IMR-90 (cell line): ENCODE measurements at regions not wholly inside any gene's neighbourhood (a gene's known extent, or its start where the extent isn't known, plus 50 kb on each side); places are given as distances from the start of the nearest gene placed in this dataset.

Experiments
- ATAC-seq: fragments of 200-7000 bp; cut with Tn5 transposase; 2 replicates; pipeline ENCODE4 v1.9.1; 2020; ENCODE audit warnings: low read depth, mild to moderate bottlenecking, moderate library complexity
- BruUV-seq: library from RNA; stranded (reverse); fragments of 400-500 nt; replicated peaks from 2 replicates; lab custom pipeline; 2021; lab: Mats Ljungman, UMichigan
- CTCF ChIA-PET: fragments of 300-600 bp; formaldehyde crosslinking; extraction: SDS; loops from one replicate; lab custom pipeline; 2021; ENCODE audit warnings: antibody characterized with exemption; lab: Yijun Ruan, JAX
- POLR2A ChIA-PET: fragments of 300-600 bp; sonication (Branson Sonifier 250); formaldehyde crosslinking; loops from one replicate; lab custom pipeline; 2022; ENCODE audit warnings: antibody characterized with exemption; ENCODE audit not compliant: unreplicated experiment; lab: Charles Lee
- DNase-seq: peaks from one replicate; pipeline ENCODE4 v3.0.0; 2013
- H2AFZ ChIP-seq: replicated peaks from 2 replicates; pipeline ENCODE3; 2013; ENCODE audit warnings: low read length, mild to moderate bottlenecking; ENCODE audit not compliant: poor library complexity
- H2AK5ac ChIP-seq: 2 replicates; pipeline ENCODE4 v1.6.1; 2013; ENCODE audit warnings: low read depth, low read length, inconsistent platforms
- H2AK9ac ChIP-seq: replicated peaks from 2 replicates; pipeline ENCODE3; 2013; ENCODE audit warnings: mild to moderate bottlenecking, low read depth, low read length, moderate library complexity; ENCODE audit not compliant: poor library complexity
- H2BK120ac ChIP-seq: 2 replicates; pipeline ENCODE4 v1.6.1; 2013; ENCODE audit warnings: low read depth, low read length, inconsistent platforms
- H2BK15ac ChIP-seq: 3 replicates; pipeline ENCODE4 v1.6.1; 2013; ENCODE audit warnings: low read depth, low read length, inconsistent platforms
- H2BK20ac ChIP-seq: 2 replicates; pipeline ENCODE4 v1.6.1; 2013; ENCODE audit warnings: low read depth, mild to moderate bottlenecking, inconsistent platforms, low read length, moderate library complexity
- H2BK5ac ChIP-seq: 2 replicates; pipeline ENCODE4 v1.6.1; 2013; ENCODE audit warnings: mild to moderate bottlenecking, low read depth, low read length, inconsistent platforms; ENCODE audit not compliant: poor library complexity, severe bottlenecking
- H3K14ac ChIP-seq: replicated peaks from 2 replicates; pipeline ENCODE4 v1.6.1; 2013; ENCODE audit warnings: low read depth, low read length, inconsistent platforms
- H3K18ac ChIP-seq: 2 replicates; pipeline ENCODE4 v1.6.1; 2013; ENCODE audit warnings: low read depth, low read length, control low read depth
- H3K23ac ChIP-seq: 2 replicates; pipeline ENCODE4 v1.6.1; 2013; ENCODE audit warnings: low read depth, low read length, inconsistent platforms
- H3K27ac ChIP-seq: 2 replicates; pipeline ENCODE4 v1.5.1; 2013; ENCODE audit warnings: mild to moderate bottlenecking, control low read depth, low read length; ENCODE audit not compliant: insufficient read depth
- H3K27me3 ChIP-seq: 2 replicates; pipeline ENCODE4 v1.6.1; 2013; ENCODE audit warnings: low read length; ENCODE audit not compliant: control insufficient read depth, insufficient read depth
- H3K36me3 ChIP-seq: 2 replicates; pipeline ENCODE4 v1.6.1; 2013; ENCODE audit warnings: low read length, mixed read lengths; ENCODE audit not compliant: control insufficient read depth, insufficient read depth
- H3K4ac ChIP-seq: 2 replicates; pipeline ENCODE4 v1.6.1; 2013; ENCODE audit warnings: low read depth, low read length, inconsistent platforms
- H3K4me1 ChIP-seq: 2 replicates; pipeline ENCODE4 v1.6.1; 2013; ENCODE audit warnings: low read length, mixed read lengths; ENCODE audit not compliant: control insufficient read depth, insufficient read depth
- H3K4me2 ChIP-seq: 2 replicates; pipeline ENCODE4 v1.6.1; 2013; ENCODE audit warnings: low read depth, mild to moderate bottlenecking, control low read depth, low read length, moderate library complexity
- H3K4me3 ChIP-seq: 2 replicates; pipeline ENCODE4 v1.5.1; 2013; ENCODE audit warnings: low read depth, mild to moderate bottlenecking, control low read depth, low read length, moderate library complexity; ENCODE audit not compliant: insufficient read depth
- H3K56ac ChIP-seq: 2 replicates; pipeline ENCODE4 v1.6.1; 2013; ENCODE audit warnings: low read length, inconsistent platforms; ENCODE audit not compliant: insufficient read depth; ENCODE audit errors: extremely low read depth
- H3K79me1 ChIP-seq, 2 experiments: 2 replicates each; pipeline ENCODE4 v1.6.1; 2013; ENCODE audit warnings: low read length in 2 of 2, inconsistent platforms in 1 of 2, low read depth in 1 of 2
- H3K9ac ChIP-seq: 2 replicates; pipeline ENCODE4 v1.6.1; 2013; ENCODE audit warnings: low read depth, low read length, control low read depth
- H3K9me1 ChIP-seq: 2 replicates; pipeline ENCODE4 v1.6.1; 2013; ENCODE audit warnings: low read length, inconsistent platforms; ENCODE audit not compliant: insufficient read depth
- H3K9me3 ChIP-seq: 2 replicates; pipeline ENCODE4 v1.6.1; 2013; ENCODE audit warnings: low read length; ENCODE audit not compliant: control insufficient read depth, insufficient read depth
- H4K20me1 ChIP-seq: 2 replicates; pipeline ENCODE4 v1.6.1; 2013; ENCODE audit warnings: low read length, inconsistent platforms; ENCODE audit not compliant: insufficient read depth
- H4K5ac ChIP-seq: 2 replicates; pipeline ENCODE4 v1.6.1; 2013; ENCODE audit warnings: mild to moderate bottlenecking, low read depth, low read length, control low read depth
- H4K8ac ChIP-seq, 2 experiments: 2 replicates each; pipeline ENCODE4 v1.6.1; 2013; ENCODE audit warnings: low read depth in 2 of 2, low read length in 2 of 2, control low read depth in 1 of 2, inconsistent platforms in 1 of 2
- H4K91ac ChIP-seq: 2 replicates; pipeline ENCODE4 v1.6.1; 2013; ENCODE audit warnings: low read depth, low read length, inconsistent platforms; ENCODE audit not compliant: insufficient read depth
- ELK1 ChIP-seq: fragments of 150-350 bp; IDR thresholded peaks from 2 replicates; pipeline ENCODE4 v1.6.1; 2016; ENCODE audit warnings: low read depth, mild to moderate bottlenecking, low read length, moderate library complexity, borderline replicate concordance
- FOS ChIP-seq: fragments of 150-350 bp; IDR thresholded peaks from 2 replicates; pipeline ENCODE4 v1.6.1; 2016; ENCODE audit warnings: low read depth, low read length
- MAFK ChIP-seq: IDR thresholded peaks from 2 replicates; pipeline ENCODE4 v1.6.1; 2012; ENCODE audit warnings: low read depth, low read length, improper control_type of control experiment
- MAZ ChIP-seq: IDR thresholded peaks from 2 replicates; pipeline ENCODE4 v1.6.1; 2012; ENCODE audit warnings: low read depth, mild to moderate bottlenecking, low read length, improper control_type of control experiment, moderate library complexity, borderline replicate concordance
- MXI1 ChIP-seq: IDR thresholded peaks from 2 replicates; pipeline ENCODE4 v1.6.1; 2012; ENCODE audit warnings: low read depth, mild to moderate bottlenecking, low read length, moderate library complexity, borderline replicate concordance
- NFE2L2 ChIP-seq: fragments of 150-350 bp; IDR thresholded peaks from 2 replicates; pipeline ENCODE4 v1.6.1; 2016; ENCODE audit warnings: low read depth, mild to moderate bottlenecking, low read length
- POLR2A ChIP-seq: IDR thresholded peaks from 2 replicates; pipeline ENCODE4 v1.6.1; 2012; ENCODE audit warnings: mild to moderate bottlenecking, low read depth, low read length
- SMC3 ChIP-seq: fragments of 150-350 bp; IDR thresholded peaks from 2 replicates; pipeline ENCODE4 v1.6.1; 2016; ENCODE audit warnings: low read depth, mild to moderate bottlenecking, antibody characterized with exemption, low read length, moderate library complexity
- WGBS, 2 experiments: methylation state at CpG; one replicate each; pipeline versions ENCODE4 v1.1.5 to v1.1.7; 2013; ENCODE audit warnings: missing lambda C conversion rate in 2 of 2; ENCODE audit not compliant: insufficient read length in 1 of 2; ENCODE audit errors: extremely low coverage in 2 of 2; 5-methylcytosine and 5-hydroxymethylcytosine counted together
- dilution Hi-C: fragments of 300-500 bp; cut with HindIII; formaldehyde crosslinking; loops from one replicate; pipeline ENCODE4 v1.14.3; 2018; ENCODE audit warnings: low sequenced_read_pairs; ENCODE audit not compliant: unreplicated experiment
- in situ Hi-C: fragments of 300-500 bp; cut with MboI; formaldehyde crosslinking; loops from 3 replicates; pipeline ENCODE4 v1.14.3; 2019; ENCODE audit warnings: low sequenced_read_pairs, inconsistent platforms, mixed read lengths
- intact Hi-C: fragments of 100-400 bp; cut with micrococcal nuclease; formaldehyde crosslinking; loops from 2 replicates; pipeline ENCODE4 v1.10.0; 2022
- TF ChIP-seq, protein P1 (sequence below): conservative IDR thresholded peaks from 2 replicates; pipeline ENCODE4 v1.5.1; 2012; ENCODE audit warnings: mild to moderate bottlenecking, low read depth, low read length, improper control_type of control experiment
- TF ChIP-seq, protein P2 (sequence below): fragments of 150-350 bp; IDR thresholded peaks from 2 replicates; pipeline ENCODE4 v1.6.1; 2017; ENCODE audit warnings: mild to moderate bottlenecking, antibody characterized with exemption, low read length, low read depth

DNA sequence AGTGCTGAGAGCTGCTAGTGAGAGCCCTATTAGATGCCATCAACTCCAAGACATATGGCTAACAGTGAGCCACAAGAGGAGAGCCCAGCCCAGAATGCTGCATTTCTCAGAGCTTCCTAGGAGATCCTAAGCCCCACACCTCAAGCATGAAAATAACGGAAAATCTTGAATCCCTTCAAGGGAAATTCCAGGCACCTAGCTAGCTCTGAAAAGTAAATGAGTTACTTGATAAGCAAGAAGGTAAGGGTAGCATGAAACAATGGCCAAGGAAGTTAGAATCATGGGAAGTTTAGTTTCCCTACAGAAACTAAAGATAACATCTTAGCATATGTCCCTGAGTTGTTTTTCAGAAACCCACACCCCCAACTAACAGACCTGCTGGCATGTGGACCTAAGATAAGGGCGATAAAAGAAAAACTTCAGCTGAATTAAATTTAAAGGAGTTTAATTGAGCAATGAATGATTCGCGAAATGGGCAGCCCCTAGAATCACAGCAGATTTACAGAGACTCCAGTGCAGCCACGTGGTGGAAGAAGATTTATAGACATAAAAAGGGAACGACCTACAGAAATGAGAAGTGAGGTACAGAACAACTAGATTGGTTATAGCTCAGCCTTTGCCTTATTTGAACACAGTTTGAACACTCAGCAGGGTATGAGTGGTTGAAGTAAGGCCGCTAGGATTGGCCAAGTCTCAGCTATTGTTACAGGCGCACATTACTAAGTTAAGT lies 301.3 kb upstream of the DACH1 start:
- H3K27me3 ChIP-seq: no peaks in the 10 kb centered on the region
- no peak overlapping the region for H4K8ac ChIP-seq
- H2AFZ ChIP-seq: no peak overlapping the region
- TF ChIP-seq, protein P1, sequence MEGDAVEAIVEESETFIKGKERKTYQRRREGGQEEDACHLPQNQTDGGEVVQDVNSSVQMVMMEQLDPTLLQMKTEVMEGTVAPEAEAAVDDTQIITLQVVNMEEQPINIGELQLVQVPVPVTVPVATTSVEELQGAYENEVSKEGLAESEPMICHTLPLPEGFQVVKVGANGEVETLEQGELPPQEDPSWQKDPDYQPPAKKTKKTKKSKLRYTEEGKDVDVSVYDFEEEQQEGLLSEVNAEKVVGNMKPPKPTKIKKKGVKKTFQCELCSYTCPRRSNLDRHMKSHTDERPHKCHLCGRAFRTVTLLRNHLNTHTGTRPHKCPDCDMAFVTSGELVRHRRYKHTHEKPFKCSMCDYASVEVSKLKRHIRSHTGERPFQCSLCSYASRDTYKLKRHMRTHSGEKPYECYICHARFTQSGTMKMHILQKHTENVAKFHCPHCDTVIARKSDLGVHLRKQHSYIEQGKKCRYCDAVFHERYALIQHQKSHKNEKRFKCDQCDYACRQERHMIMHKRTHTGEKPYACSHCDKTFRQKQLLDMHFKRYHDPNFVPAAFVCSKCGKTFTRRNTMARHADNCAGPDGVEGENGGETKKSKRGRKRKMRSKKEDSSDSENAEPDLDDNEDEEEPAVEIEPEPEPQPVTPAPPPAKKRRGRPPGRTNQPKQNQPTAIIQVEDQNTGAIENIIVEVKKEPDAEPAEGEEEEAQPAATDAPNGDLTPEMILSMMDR: no peak
- TF ChIP-seq SMC3: no peak
- TF ChIP-seq MXI1: no peak
- TF ChIP-seq FOS: no peak
- TF ChIP-seq, protein P2, sequence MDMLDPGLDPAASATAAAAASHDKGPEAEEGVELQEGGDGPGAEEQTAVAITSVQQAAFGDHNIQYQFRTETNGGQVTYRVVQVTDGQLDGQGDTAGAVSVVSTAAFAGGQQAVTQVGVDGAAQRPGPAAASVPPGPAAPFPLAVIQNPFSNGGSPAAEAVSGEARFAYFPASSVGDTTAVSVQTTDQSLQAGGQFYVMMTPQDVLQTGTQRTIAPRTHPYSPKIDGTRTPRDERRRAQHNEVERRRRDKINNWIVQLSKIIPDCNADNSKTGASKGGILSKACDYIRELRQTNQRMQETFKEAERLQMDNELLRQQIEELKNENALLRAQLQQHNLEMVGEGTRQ: no peak
- TF ChIP-seq POLR2A: no peak
- TF ChIP-seq MAZ: no peak
- TF ChIP-seq NFE2L2: no peak
- no peak for TF ChIP-seq MAFK
- TF ChIP-seq ELK1: no peak
- no peak overlapping the region for H3K4me3 ChIP-seq
- H2BK15ac ChIP-seq: no peak overlapping the region
- H3K9me3 ChIP-seq: 0 out of 2 replicates have a peak, but pooled peaks cover 4% of the 10 kb centered on the region
- H2BK20ac ChIP-seq: no peak overlapping the region
- dilution Hi-C loops (no loop called here), in situ Hi-C loops (no loop called here), intact Hi-C loops (no loop called here)
- peak overlapping the region; percentile 28 for H2AK9ac ChIP-seq
- H3K4me2 ChIP-seq: no peak overlapping the region
- no peaks in the 10 kb centered on the region for H3K9me1 ChIP-seq
- no peaks in the 10 kb centered on the region for H3K4me1 ChIP-seq
- no peak overlapping the region for H4K91ac ChIP-seq
- CTCF ChIA-PET: no interaction called here
- DNase-seq: no peak
- H2BK120ac ChIP-seq: no peak overlapping the region
- H3K4ac ChIP-seq: no peak overlapping the region
- no peak overlapping the region for H3K23ac ChIP-seq
- 50% methylated on average over 1 of the region's 8 CpGs; no CpG with 5 or more reads in 1 of the 2 experiments for WGBS, 2 experiments
- no peaks in the 10 kb centered on the region for H3K36me3 ChIP-seq
- no peak overlapping the region for H3K27ac ChIP-seq
- ATAC-seq: no peak
- H3K14ac ChIP-seq: no peak overlapping the region
- no peak overlapping the region for H3K56ac ChIP-seq
- H3K18ac ChIP-seq: no peak overlapping the region
- H3K9ac ChIP-seq: no peak overlapping the region
- no peaks in the 10 kb centered on the region for H3K79me1 ChIP-seq
- no peak overlapping the region for H4K5ac ChIP-seq
- no peak overlapping the region for H2AK5ac ChIP-seq
- no peak overlapping the region for H2BK5ac ChIP-seq
- POLR2A ChIA-PET: no interaction called here
- no TSS peak for BruUV-seq
- H4K20me1 ChIP-seq: no peaks in the 10 kb centered on the region
